ENCODE measurements at regions not wholly inside any gene's neighbourhood (a gene's known extent, or its start where the extent isn't known, plus 50 kb on each side); places are given as distances from the start of the nearest gene placed in this dataset.
A peak's percentile ranks its signal among the peaks of the same experiment; 100 is the strongest.

- Histone ChIP-seq H3K27me3 (ENCODE audit: control insufficient read depth, insufficient read depth, low read length) (no peaks in the 10 kb centered on the region), H2AFZ (ENCODE audit: low read length) (no peak overlapping the region), H3K9me3 (ENCODE audit: control insufficient read depth, insufficient read depth, low read depth, low read length) (no peaks in the 10 kb centered on the region), H3K4me1 (ENCODE audit: control insufficient read depth, extremely low read depth, insufficient read depth, low read length) (no peaks in the 10 kb centered on the region), H3K4me2 (ENCODE audit: extremely low read depth, insufficient read depth, low read length) (no peak overlapping the region), H3K9ac (ENCODE audit: insufficient read depth, low read length) (no peak overlapping the region), H3K36me3 (ENCODE audit: control insufficient read depth, insufficient read depth, low read length) (no peaks in the 10 kb centered on the region), H3K27ac (ENCODE audit: insufficient read depth, low read length) (no peak overlapping the region), H3K4me3 (replicated peaks in 1 of 4; ENCODE audit: control extremely low read depth in 1 of 4, insufficient read depth in 1 of 4, low read depth in 3 of 4, low read length in 4 of 4) (no peak overlapping the region), H4K20me1 (ENCODE audit: control insufficient read depth, extremely low read depth, insufficient read depth, low read length) (no peaks in the 10 kb centered on the region), H3K79me2 (ENCODE audit: control insufficient read depth, insufficient read depth, low read length) (no peaks in the 10 kb centered on the region)
- TF ChIP-seq EZH2 (IDR thresholded peaks at IDR 0.05; ENCODE audit: low read length, missing control alignments) (no peak), CTCF (conservative IDR thresholded peaks at IDR 0.05 in 1 of 2, IDR thresholded peaks at IDR 0.05 in 1 of 2; ENCODE audit: low read depth in 1 of 2, low read length in 2 of 2) (no peak)
- no peak for DNase-seq (ENCODE audit: low read depth in 2 of 2)
These were observed 148.6 kb downstream of the SLITRK6 start for GRCh38 chr13:85650613-85651012.

GRCh38 chr13:85640727-85641126, 158.5 kb downstream of the SLITRK6 start:
- H3K9ac ChIP-seq (ENCODE audit: insufficient read depth, low read length) = no peak overlapping the region
- no peak overlapping the region for H3K27ac ChIP-seq (ENCODE audit: insufficient read depth, low read length)
- no peak overlapping the region for H3K4me3 ChIP-seq (replicated peaks in 1 of 4; ENCODE audit: control extremely low read depth in 1 of 4, insufficient read depth in 1 of 4, low read depth in 3 of 4, low read length in 4 of 4)
- H2AFZ ChIP-seq (ENCODE audit: low read length) = no peak overlapping the region
- H3K4me2 ChIP-seq (ENCODE audit: extremely low read depth, insufficient read depth, low read length) = no peak overlapping the region
- H4K20me1 ChIP-seq (ENCODE audit: control insufficient read depth, extremely low read depth, insufficient read depth, low read length) = no peaks in the 10 kb centered on the region
- no peaks in the 10 kb centered on the region for H3K4me1 ChIP-seq (ENCODE audit: control insufficient read depth, extremely low read depth, insufficient read depth, low read length)
- no peaks in the 10 kb centered on the region for H3K79me2 ChIP-seq (ENCODE audit: control insufficient read depth, insufficient read depth, low read length)
- H3K9me3 ChIP-seq (ENCODE audit: control insufficient read depth, insufficient read depth, low read depth, low read length) = no peaks in the 10 kb centered on the region
- TF ChIP-seq CTCF (conservative IDR thresholded peaks at IDR 0.05 in 1 of 2, IDR thresholded peaks at IDR 0.05 in 1 of 2; ENCODE audit: low read depth in 1 of 2, low read length in 2 of 2) = no peak
- no peak for TF ChIP-seq EZH2 (IDR thresholded peaks at IDR 0.05; ENCODE audit: low read length, missing control alignments)
- peak in 1 of 2 donors; percentile 49 for DNase-seq (ENCODE audit: low read depth in 2 of 2)
- H3K36me3 ChIP-seq (ENCODE audit: control insufficient read depth, insufficient read depth, low read length) = no peaks in the 10 kb centered on the region
- no peaks in the 10 kb centered on the region for H3K27me3 ChIP-seq (ENCODE audit: control insufficient read depth, insufficient read depth, low read length)

GRCh38 chr13:85638815-85639393, 160.3 kb downstream of the SLITRK6 start:
- TF ChIP-seq EZH2 (IDR thresholded peaks at IDR 0.05; ENCODE audit: low read length, missing control alignments) (no peak), CTCF (conservative IDR thresholded peaks at IDR 0.05 in 1 of 2, IDR thresholded peaks at IDR 0.05 in 1 of 2; ENCODE audit: low read depth in 1 of 2, low read length in 2 of 2) (no peak)
- H3K4me2 ChIP-seq (ENCODE audit: extremely low read depth, insufficient read depth, low read length) = no peak overlapping the region
- H3K27me3 ChIP-seq (ENCODE audit: control insufficient read depth, insufficient read depth, low read length) = no peaks in the 10 kb centered on the region
- H2AFZ ChIP-seq (ENCODE audit: low read length) = no peak overlapping the region
- no peaks in the 10 kb centered on the region for H3K79me2 ChIP-seq (ENCODE audit: control insufficient read depth, insufficient read depth, low read length)
- no peaks in the 10 kb centered on the region for H3K36me3 ChIP-seq (ENCODE audit: control insufficient read depth, insufficient read depth, low read length)
- no peak overlapping the region for H3K4me3 ChIP-seq (replicated peaks in 1 of 4; ENCODE audit: control extremely low read depth in 1 of 4, insufficient read depth in 1 of 4, low read depth in 3 of 4, low read length in 4 of 4)
- H3K27ac ChIP-seq (ENCODE audit: insufficient read depth, low read length) = no peak overlapping the region
- no peaks in the 10 kb centered on the region for H3K9me3 ChIP-seq (ENCODE audit: control insufficient read depth, insufficient read depth, low read depth, low read length)
- H3K9ac ChIP-seq (ENCODE audit: insufficient read depth, low read length) = no peak overlapping the region
- no peaks in the 10 kb centered on the region for H3K4me1 ChIP-seq (ENCODE audit: control insufficient read depth, extremely low read depth, insufficient read depth, low read length)
- H4K20me1 ChIP-seq (ENCODE audit: control insufficient read depth, extremely low read depth, insufficient read depth, low read length) = no peaks in the 10 kb centered on the region
- no peak for DNase-seq (ENCODE audit: low read depth in 2 of 2)
